ENCODE measurements at regions not wholly inside any gene's neighbourhood (a gene's known extent, or its start where the extent isn't known, plus 50 kb on each side); places are given as distances from the start of the nearest gene placed in this dataset.

GRCh38 chr6:8276148-8276547, 159.2 kb downstream of the SLC35B3 start:
- no peak for DNase-seq (ENCODE audit: low read depth)

- DNase-seq (ENCODE audit: low read depth), result no peak
Observed at GRCh38 chr6:8275667-8276066, 159.7 kb downstream of the SLC35B3 start.

GRCh38 chr6:8274226-8274625, 161.1 kb downstream of the SLC35B3 start:
- DNase-seq (ENCODE audit: low read depth), result no peak

- peak; percentile 43 for DNase-seq (ENCODE audit: low read depth)
Observed at GRCh38 chr6:8269872-8270454, 165.4 kb downstream of the SLC35B3 start.

GRCh38 chr6:8269094-8269493, 166.3 kb downstream of the SLC35B3 start:
- DNase-seq (ENCODE audit: low read depth), result no peak

- no peak for DNase-seq (ENCODE audit: low read depth)
Observed at GRCh38 chr6:8268606-8269005, 166.3 kb upstream of the EEF1E1 start.

GRCh38 chr6:8268156-8268555, 165.8 kb upstream of the EEF1E1 start:
- DNase-seq (ENCODE audit: low read depth), result no peak

- no peak for DNase-seq (ENCODE audit: low read depth)
Observed at GRCh38 chr6:8260610-8261009, 158.3 kb upstream of the EEF1E1 start.

GRCh38 chr6:8246403-8246802, 144.1 kb upstream of the EEF1E1 start:
- DNase-seq (ENCODE audit: low read depth), result no peak

- DNase-seq (ENCODE audit: low read depth), result no peak
Observed at GRCh38 chr6:8245726-8246125, 143.4 kb upstream of the EEF1E1 start.

GRCh38 chr6:8243475-8243874, 141.1 kb upstream of the EEF1E1 start:
- DNase-seq (ENCODE audit: low read depth), result peak; percentile 8

GRCh38 chr6:8242885-8243284, 140.5 kb upstream of the EEF1E1 start:
- no peak for DNase-seq (ENCODE audit: low read depth)

- no peak for DNase-seq (ENCODE audit: low read depth)
Observed at GRCh38 chr6:8240301-8240700, 138.0 kb upstream of the EEF1E1 start.

- DNase-seq (ENCODE audit: low read depth), result no peak
Observed at GRCh38 chr6:8238773-8239683, 136.7 kb upstream of the EEF1E1 start.

GRCh38 chr6:8237668-8238067, 135.3 kb upstream of the EEF1E1 start:
- no peak for DNase-seq (ENCODE audit: low read depth)

- DNase-seq (ENCODE audit: low read depth), result no peak
Observed at GRCh38 chr6:8236956-8237355, 134.6 kb upstream of the EEF1E1 start.

- no peak for DNase-seq (ENCODE audit: low read depth)
Observed at GRCh38 chr6:8234321-8234720, 132.0 kb upstream of the EEF1E1 start.

GRCh38 chr6:8231956-8232355, 129.6 kb upstream of the EEF1E1 start:
- DNase-seq (ENCODE audit: low read depth), result no peak

GRCh38 chr6:8229915-8230756, 127.8 kb upstream of the EEF1E1 start:
- no peak for DNase-seq (ENCODE audit: low read depth)

GRCh38 chr6:8225113-8225512, 122.8 kb upstream of the EEF1E1 start:
- no peak for DNase-seq (ENCODE audit: low read depth)

- no peak for DNase-seq (ENCODE audit: low read depth)
Observed at GRCh38 chr6:8223678-8224077, 121.3 kb upstream of the EEF1E1 start.

GRCh38 chr6:8219352-8219943, 117.1 kb upstream of the EEF1E1 start:
- peak; percentile 65 for DNase-seq (ENCODE audit: low read depth)
